Panc1 (cell line): ENCODE measurements at regions not wholly inside any gene's neighbourhood (a gene's known extent, or its start where the extent isn't known, plus 50 kb on each side); places are given as distances from the start of the nearest gene placed in this dataset.

Experiments
- ATAC-seq: fragments of 200-7000 bp; cut with Tn5 transposase; 2 replicates; pipeline ENCODE4 v1.9.1; 2020; ENCODE audit warnings: mild to moderate bottlenecking, moderate library complexity
- BruUV-seq: library from RNA; stranded (reverse); fragments of 400-500 nt; replicated peaks from 2 replicates; lab custom pipeline; 2021; lab: Mats Ljungman, UMichigan
- CTCF ChIA-PET: fragments of 300-600 bp; sonication (Branson Sonifier 250); formaldehyde crosslinking; loops from one replicate; lab custom pipeline; 2022; ENCODE audit warnings: antibody characterized with exemption; lab: Charles Lee
- POLR2A ChIA-PET: fragments of 300-600 bp; sonication (Branson Sonifier 250); formaldehyde crosslinking; loops from one replicate; lab custom pipeline; 2022; ENCODE audit warnings: antibody characterized with exemption; lab: Charles Lee
- DNase-seq: peaks from one replicate; pipeline ENCODE4 v3.0.0-alpha.2; 2010; ENCODE audit warnings: low read depth, low spot score
- H3K27ac ChIP-seq: 2 replicates; pipeline ENCODE4 v1.5.1; 2011; ENCODE audit warnings: mild to moderate bottlenecking, low read length, inconsistent platforms
- H3K27me3 ChIP-seq: fragments of 200-500 bp; sonication (Bioruptor generic); 2 replicates; pipeline ENCODE4 v1.6.0; 2014; ENCODE audit warnings: low read length, inconsistent platforms; ENCODE audit not compliant: control insufficient read depth, insufficient read depth
- H3K36me3 ChIP-seq: fragments of 200-500 bp; sonication (Bioruptor generic); 2 replicates; pipeline ENCODE4 v1.5.1; 2014; ENCODE audit warnings: inconsistent platforms, mild to moderate bottlenecking, low read length, moderate library complexity; ENCODE audit not compliant: control insufficient read depth, insufficient read depth
- H3K4me1 ChIP-seq: 2 replicates; pipeline ENCODE4 v1.5.1; 2011; ENCODE audit warnings: inconsistent platforms, mild to moderate bottlenecking, low read length, moderate library complexity; ENCODE audit not compliant: control insufficient read depth, insufficient read depth
- H3K4me3 ChIP-seq, 2 experiments: 2 replicates each; pipeline ENCODE4 v1.5.1; 2011 to 2012; ENCODE audit warnings: low read depth in 2 of 2, low read length in 2 of 2, mild to moderate bottlenecking in 2 of 2, inconsistent platforms in 1 of 2, moderate library complexity in 1 of 2
- H3K9me3 ChIP-seq: fragments of 200-500 bp; sonication (Bioruptor generic); 2 replicates; pipeline ENCODE4 v1.5.1; 2014; ENCODE audit warnings: low read depth, mild to moderate bottlenecking, inconsistent platforms, low read length, moderate library complexity; ENCODE audit not compliant: control insufficient read depth, insufficient read depth
- POLR2AphosphoS5 ChIP-seq: IDR thresholded peaks from 2 replicates; pipeline ENCODE4 v1.6.1; 2012; ENCODE audit warnings: mild to moderate bottlenecking, low read depth, low read length, moderate library complexity
- SIN3A ChIP-seq: IDR thresholded peaks from 2 replicates; pipeline ENCODE4 v1.6.1; 2012; ENCODE audit warnings: low read depth, mild to moderate bottlenecking, low read length, moderate library complexity, borderline replicate concordance; ENCODE audit not compliant: insufficient read depth
- TCF7L2 ChIP-seq: IDR thresholded peaks from 2 replicates; pipeline ENCODE4 v1.6.1; 2011; ENCODE audit warnings: mild to moderate bottlenecking, low read depth, low read length, inconsistent platforms
- in situ Hi-C: cut with HindIII; loops from 2 replicates; pipeline ENCODE4 v1.10.0; 2016; ENCODE audit warnings: low sequenced_read_pairs, low pct_unique_long_range_greater_than_20kb
- intact Hi-C: fragments of 100-400 bp; cut with micrococcal nuclease; formaldehyde crosslinking; loops from one replicate; pipeline ENCODE4 v1.10.0; 2022; ENCODE audit not compliant: unreplicated experiment
- TF ChIP-seq, protein P1 (sequence below): fragments of 450-650 bp; IDR thresholded peaks from 2 replicates; pipeline ENCODE4 v1.5.1; 2017; ENCODE audit warnings: mild to moderate bottlenecking
- TF ChIP-seq, protein P2 (sequence below), 2 experiments: IDR thresholded peaks; 2 replicates each; pipeline ENCODE4 v1.6.1; 2011 to 2012; ENCODE audit warnings: low read depth in 2 of 2, control low read depth in 1 of 2, low read length in 1 of 2, mild to moderate bottlenecking in 1 of 2, moderate library complexity in 1 of 2; ENCODE audit not compliant: insufficient read depth in 1 of 2

GRCh38 chr4:176968094-176968493 lies 175.4 kb upstream of the VEGFC start:
- H3K27me3 ChIP-seq = no peaks in the 10 kb centered on the region
- H3K36me3 ChIP-seq = no peaks in the 10 kb centered on the region
- ChIA-PET POLR2A (no interaction called here), CTCF (no interaction called here)
- TF ChIP-seq POLR2AphosphoS5 (no peak), SIN3A (no peak), TCF7L2 (no peak)
- TF ChIP-seq, protein P1, sequence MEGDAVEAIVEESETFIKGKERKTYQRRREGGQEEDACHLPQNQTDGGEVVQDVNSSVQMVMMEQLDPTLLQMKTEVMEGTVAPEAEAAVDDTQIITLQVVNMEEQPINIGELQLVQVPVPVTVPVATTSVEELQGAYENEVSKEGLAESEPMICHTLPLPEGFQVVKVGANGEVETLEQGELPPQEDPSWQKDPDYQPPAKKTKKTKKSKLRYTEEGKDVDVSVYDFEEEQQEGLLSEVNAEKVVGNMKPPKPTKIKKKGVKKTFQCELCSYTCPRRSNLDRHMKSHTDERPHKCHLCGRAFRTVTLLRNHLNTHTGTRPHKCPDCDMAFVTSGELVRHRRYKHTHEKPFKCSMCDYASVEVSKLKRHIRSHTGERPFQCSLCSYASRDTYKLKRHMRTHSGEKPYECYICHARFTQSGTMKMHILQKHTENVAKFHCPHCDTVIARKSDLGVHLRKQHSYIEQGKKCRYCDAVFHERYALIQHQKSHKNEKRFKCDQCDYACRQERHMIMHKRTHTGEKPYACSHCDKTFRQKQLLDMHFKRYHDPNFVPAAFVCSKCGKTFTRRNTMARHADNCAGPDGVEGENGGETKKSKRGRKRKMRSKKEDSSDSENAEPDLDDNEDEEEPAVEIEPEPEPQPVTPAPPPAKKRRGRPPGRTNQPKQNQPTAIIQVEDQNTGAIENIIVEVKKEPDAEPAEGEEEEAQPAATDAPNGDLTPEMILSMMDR = no peak
- TF ChIP-seq, protein P2, sequence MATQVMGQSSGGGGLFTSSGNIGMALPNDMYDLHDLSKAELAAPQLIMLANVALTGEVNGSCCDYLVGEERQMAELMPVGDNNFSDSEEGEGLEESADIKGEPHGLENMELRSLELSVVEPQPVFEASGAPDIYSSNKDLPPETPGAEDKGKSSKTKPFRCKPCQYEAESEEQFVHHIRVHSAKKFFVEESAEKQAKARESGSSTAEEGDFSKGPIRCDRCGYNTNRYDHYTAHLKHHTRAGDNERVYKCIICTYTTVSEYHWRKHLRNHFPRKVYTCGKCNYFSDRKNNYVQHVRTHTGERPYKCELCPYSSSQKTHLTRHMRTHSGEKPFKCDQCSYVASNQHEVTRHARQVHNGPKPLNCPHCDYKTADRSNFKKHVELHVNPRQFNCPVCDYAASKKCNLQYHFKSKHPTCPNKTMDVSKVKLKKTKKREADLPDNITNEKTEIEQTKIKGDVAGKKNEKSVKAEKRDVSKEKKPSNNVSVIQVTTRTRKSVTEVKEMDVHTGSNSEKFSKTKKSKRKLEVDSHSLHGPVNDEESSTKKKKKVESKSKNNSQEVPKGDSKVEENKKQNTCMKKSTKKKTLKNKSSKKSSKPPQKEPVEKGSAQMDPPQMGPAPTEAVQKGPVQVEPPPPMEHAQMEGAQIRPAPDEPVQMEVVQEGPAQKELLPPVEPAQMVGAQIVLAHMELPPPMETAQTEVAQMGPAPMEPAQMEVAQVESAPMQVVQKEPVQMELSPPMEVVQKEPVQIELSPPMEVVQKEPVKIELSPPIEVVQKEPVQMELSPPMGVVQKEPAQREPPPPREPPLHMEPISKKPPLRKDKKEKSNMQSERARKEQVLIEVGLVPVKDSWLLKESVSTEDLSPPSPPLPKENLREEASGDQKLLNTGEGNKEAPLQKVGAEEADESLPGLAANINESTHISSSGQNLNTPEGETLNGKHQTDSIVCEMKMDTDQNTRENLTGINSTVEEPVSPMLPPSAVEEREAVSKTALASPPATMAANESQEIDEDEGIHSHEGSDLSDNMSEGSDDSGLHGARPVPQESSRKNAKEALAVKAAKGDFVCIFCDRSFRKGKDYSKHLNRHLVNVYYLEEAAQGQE (IDR thresholded peaks at IDR 0.05; ENCODE audit: insufficient read depth in 1 of 2, low read depth in 2 of 2, low read length in 1 of 2) = no peak
- H3K4me1 ChIP-seq = no peaks in the 10 kb centered on the region
- BruUV-seq = no TSS peak
- in situ Hi-C loops (no loop called here), intact Hi-C loops (no loop called here)
- H3K4me3 ChIP-seq = no peak overlapping the region
- no peaks in the 10 kb centered on the region for H3K9me3 ChIP-seq
- DNase-seq (no peak), ATAC-seq (no peak)
- H3K27ac ChIP-seq = no peak overlapping the region

DNA sequence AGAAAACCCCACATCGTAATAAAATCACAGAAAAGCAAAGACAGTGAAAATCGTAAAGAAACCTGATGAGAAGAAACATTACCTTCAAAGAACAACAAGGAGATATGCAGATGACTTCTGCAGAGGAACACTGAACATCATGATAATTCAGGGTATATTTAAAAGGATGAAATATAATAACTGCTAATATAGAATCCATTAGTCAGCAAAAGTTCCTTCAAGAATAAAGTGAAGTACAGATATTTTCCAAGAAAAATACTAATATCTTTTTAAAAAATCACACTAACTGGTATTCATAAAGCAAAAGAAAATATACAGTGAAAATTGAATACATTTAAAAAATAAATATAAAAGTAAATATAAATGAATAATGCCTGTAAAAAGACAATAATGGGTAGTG lies 176.3 kb upstream of the VEGFC start:
- no peaks in the 10 kb centered on the region for H3K9me3 ChIP-seq
- DNase-seq (no peak), ATAC-seq (no peak)
- no peaks in the 10 kb centered on the region for H3K36me3 ChIP-seq
- no peaks in the 10 kb centered on the region for H3K27me3 ChIP-seq
- H3K4me1 ChIP-seq = no peaks in the 10 kb centered on the region
- no TSS peak for BruUV-seq
- H3K4me3 ChIP-seq = no peak overlapping the region
- ChIA-PET CTCF (no interaction called here), POLR2A (no interaction called here)
- no peak overlapping the region for H3K27ac ChIP-seq
- in situ Hi-C loops = no loop called here
- TF ChIP-seq SIN3A = no peak
- TF ChIP-seq, protein P2 (IDR thresholded peaks at IDR 0.05; ENCODE audit: insufficient read depth in 1 of 2, low read depth in 2 of 2, low read length in 1 of 2) = no peak
- no peak for TF ChIP-seq POLR2AphosphoS5
- TF ChIP-seq, protein P1 = no peak
- intact Hi-C loops = no loop called here
